Loucy (cell line): ENCODE measurements at regions not wholly inside any gene's neighbourhood (a gene's known extent, or its start where the extent isn't known, plus 50 kb on each side); places are given as distances from the start of the nearest gene placed in this dataset.
"Not testable (repeated sequence)": the region's sequence is repeated elsewhere in the genome, so short reads cannot be mapped to it uniquely, and the experiment has no call there.

Experiments used
- H2AFZ ChIP-seq: fragments of 200-600 bp; sonication (generic); 2 replicates; pipeline ENCODE4 v1.6.0; 2016; ENCODE audit warnings: antibody characterized with exemption, mild to moderate bottlenecking, low read length, moderate library complexity
- H3F3A ChIP-seq: fragments of 200-600 bp; 2 replicates; pipeline ENCODE4 v1.6.0; 2016; ENCODE audit warnings: antibody characterized with exemption, low read depth, mild to moderate bottlenecking
- H3K27me3 ChIP-seq: fragments of 200-600 bp; sonication (generic); 2 replicates; pipeline ENCODE4 v1.6.1; 2014; ENCODE audit warnings: low read length, mild to moderate bottlenecking; ENCODE audit not compliant: insufficient read depth, poor library complexity, severe bottlenecking
- H3K36me3 ChIP-seq: fragments of 200-600 bp; sonication (generic); 2 replicates; pipeline ENCODE4 v1.6.1; 2016; ENCODE audit warnings: low read length; ENCODE audit not compliant: insufficient read depth
- H3K4me1 ChIP-seq: fragments of 200-600 bp; sonication (generic); 2 replicates; pipeline ENCODE4 v1.5.1; 2014; ENCODE audit warnings: low read length, mild to moderate bottlenecking; ENCODE audit not compliant: insufficient read depth, poor library complexity, severe bottlenecking
- H3K4me2 ChIP-seq: fragments of 200-600 bp; sonication (generic); 2 replicates; pipeline ENCODE4 v1.6.0; 2014; ENCODE audit warnings: antibody characterized with exemption, low read length, low read depth, mild to moderate bottlenecking; ENCODE audit not compliant: poor library complexity, severe bottlenecking
- H3K4me3 ChIP-seq: fragments of 200-600 bp; sonication (generic); 2 replicates; pipeline ENCODE4 v1.5.1; 2014; ENCODE audit warnings: low read length, mild to moderate bottlenecking, mixed read lengths; ENCODE audit not compliant: poor library complexity, severe bottlenecking
- H3K79me2 ChIP-seq: fragments of 200-600 bp; sonication (generic); 2 replicates; pipeline ENCODE4 v1.6.1; 2014; ENCODE audit warnings: low read length; ENCODE audit not compliant: insufficient read depth
- H3K9ac ChIP-seq: fragments of 200-600 bp; sonication (generic); 2 replicates; pipeline ENCODE4 v1.6.0; 2014; ENCODE audit warnings: mild to moderate bottlenecking, low read depth, low read length, moderate library complexity; ENCODE audit not compliant: poor library complexity, severe bottlenecking
- H3K9me2 ChIP-seq: fragments of 200-600 bp; sonication (generic); replicated peaks from 2 replicates; pipeline ENCODE4 v1.6.1; 2016; ENCODE audit warnings: low read depth, low read length, mixed read lengths
- H3K9me3 ChIP-seq: fragments of 200-600 bp; sonication (generic); 2 replicates; pipeline ENCODE4 v1.6.1; 2014; ENCODE audit warnings: mild to moderate bottlenecking, antibody characterized with exemption, low read length, low read depth; ENCODE audit not compliant: insufficient read depth
- H4K20me1 ChIP-seq: fragments of 200-600 bp; sonication (generic); 2 replicates; pipeline ENCODE4 v1.6.0; 2014; ENCODE audit warnings: antibody characterized with exemption, low read length, mild to moderate bottlenecking; ENCODE audit not compliant: insufficient read depth, poor library complexity, severe bottlenecking
- CTCF ChIP-seq: fragments of 200-600 bp; sonication (generic); conservative IDR thresholded peaks from 2 replicates; pipeline ENCODE4 v1.5.1; 2014; ENCODE audit warnings: mild to moderate bottlenecking, antibody characterized with exemption, low read length
- EZH2phosphoT487 ChIP-seq: fragments of 200-600 bp; IDR thresholded peaks from 2 replicates; pipeline ENCODE4 v1.6.1; 2018; ENCODE audit warnings: antibody characterized with exemption, mild to moderate bottlenecking, moderate library complexity, borderline replicate concordance

- TF ChIP-seq EZH2phosphoT487 (no peak), CTCF (no peak)
- Histone ChIP-seq H3K9me3 (no peaks in the 10 kb centered on the region), H3K79me2 (no peaks in the 10 kb centered on the region), H3K9me2 (no peaks in the 10 kb centered on the region), H2AFZ (peak overlapping the region; percentile 75), H3F3A (no peaks in the 10 kb centered on the region), H3K4me1 (no peaks in the 10 kb centered on the region), H3K36me3 (no peaks in the 10 kb centered on the region), H3K4me3 (peak overlapping the region; percentile 30), H4K20me1 (no peaks in the 10 kb centered on the region), H3K27me3 (no peaks in the 10 kb centered on the region), H3K4me2 (peak overlapping the region; percentile 47), H3K9ac (no peak overlapping the region)
These were observed 461.9 kb downstream of the KLF5 start for GRCh38 chr13:73520566-73521289.

GRCh38 chr13:73520135-73520534 is 461.3 kb downstream of the KLF5 start:
- H3K4me2 ChIP-seq, result not testable (repeated sequence)

GRCh38 chr13:73519396-73520116 is 460.8 kb downstream of the KLF5 start:
- H4K20me1 ChIP-seq, result no peaks in the 10 kb centered on the region
- H3K79me2 ChIP-seq, result no peaks in the 10 kb centered on the region
- H2AFZ ChIP-seq, result no peak overlapping the region
- TF ChIP-seq CTCF, result no peak
- TF ChIP-seq EZH2phosphoT487, result no peak
- no peaks in the 10 kb centered on the region for H3K27me3 ChIP-seq
- no peak overlapping the region for H3K4me2 ChIP-seq
- no peaks in the 10 kb centered on the region for H3F3A ChIP-seq
- H3K36me3 ChIP-seq, result no peaks in the 10 kb centered on the region
- H3K9me3 ChIP-seq, result no peaks in the 10 kb centered on the region
- H3K9me2 ChIP-seq, result no peaks in the 10 kb centered on the region
- H3K4me1 ChIP-seq, result no peaks in the 10 kb centered on the region
- no peak overlapping the region for H3K9ac ChIP-seq
- H3K4me3 ChIP-seq, result no peak overlapping the region

More at GRCh38 chr13:73520135-73520534, 461.3 kb downstream of the KLF5 start:
- H3K36me3 ChIP-seq, H3K9me2 ChIP-seq, H3K27me3 ChIP-seq, H3K79me2 ChIP-seq, H3K9ac ChIP-seq, H3F3A ChIP-seq, H3K4me1 ChIP-seq, H4K20me1 ChIP-seq, H3K9me3 ChIP-seq, H2AFZ ChIP-seq, H3K4me3 ChIP-seq: not testable (repeated sequence)
